H1 (cell line): ENCODE measurements at regions not wholly inside any gene's neighbourhood (a gene's known extent, or its start where the extent isn't known, plus 50 kb on each side); places are given as distances from the start of the nearest gene placed in this dataset.

Experiments
- CTCF ChIA-PET: fragments of 300-600 bp; sonication (Branson Sonifier 250); formaldehyde crosslinking; loops from one replicate; lab custom pipeline; 2021; ENCODE audit not compliant: partially characterized antibody; lab: Charles Lee
- POLR2A ChIA-PET: fragments of 300-600 bp; sonication (Branson Sonifier 250); formaldehyde crosslinking; loops from one replicate; lab custom pipeline; 2021; ENCODE audit warnings: inconsistent platforms; ENCODE audit not compliant: partially characterized antibody; lab: Charles Lee
- DNase-seq, 2 experiments: peaks; one replicate each; pipeline versions ENCODE4 v3.0.0 to v3.0.0-alpha.2; 2010 to 2022; ENCODE audit warnings: low spot score in 2 of 2, low read depth in 1 of 2, mixed read lengths in 1 of 2
- FAIRE-seq: peaks from 2 replicates; lab custom pipeline; 2011; peaks lifted over from hg19 to GRCh38; lab: Jason Lieb, UNC
- H2AFZ ChIP-seq: 2 replicates; pipeline ENCODE4 v1.8.1; 2012; ENCODE audit warnings: low read length, inconsistent platforms
- H2AK5ac ChIP-seq: 2 replicates; pipeline ENCODE4 v1.6.1; 2013; ENCODE audit warnings: low read depth, low read length
- H2BK120ac ChIP-seq: replicated peaks from 2 replicates; pipeline ENCODE3; 2013; ENCODE audit warnings: low read depth, low read length, inconsistent platforms
- H2BK12ac ChIP-seq: 2 replicates; pipeline ENCODE4 v1.6.1; 2013; ENCODE audit warnings: low read depth, low read length
- H2BK15ac ChIP-seq: 2 replicates; pipeline ENCODE4 v1.6.1; 2013; ENCODE audit warnings: low read length
- H2BK20ac ChIP-seq: 2 replicates; pipeline ENCODE4 v1.6.1; 2013; ENCODE audit warnings: low read length
- H2BK5ac ChIP-seq: 2 replicates; pipeline ENCODE4 v1.6.1; 2013; ENCODE audit warnings: low read depth, low read length
- H3K14ac ChIP-seq: 2 replicates; pipeline ENCODE4 v1.6.1; 2013; ENCODE audit warnings: inconsistent platforms; ENCODE audit not compliant: insufficient read length
- H3K18ac ChIP-seq: 2 replicates; pipeline ENCODE4 v1.6.1; 2013; ENCODE audit warnings: low read length; ENCODE audit errors: extremely low read depth
- H3K23ac ChIP-seq: 2 replicates; pipeline ENCODE4 v1.6.1; 2013; ENCODE audit warnings: inconsistent platforms; ENCODE audit not compliant: insufficient read length
- H3K23me2 ChIP-seq: 2 replicates; pipeline ENCODE4 v1.6.1; 2013; ENCODE audit warnings: low read depth, low read length
- H3K27ac ChIP-seq: 2 replicates; pipeline ENCODE4 v1.6.1; 2011; ENCODE audit warnings: low read depth, low read length, inconsistent platforms
- H3K27me3 ChIP-seq, 4 experiments: replicated peaks in 1 of 4; 1 replicate in 1 of 4; 2 replicates in 3 of 4; pipeline versions ENCODE4 v1.6.1 to v1.8.1; 2011 to 2013; ENCODE audit warnings: low read length in 3 of 4, mild to moderate bottlenecking in 3 of 4, inconsistent platforms in 2 of 4, mixed read lengths in 2 of 4, moderate library complexity in 1 of 4; ENCODE audit not compliant: control insufficient read depth in 3 of 4, insufficient read depth in 3 of 4; ENCODE audit errors: extremely low read depth in 1 of 4
- H3K36me3 ChIP-seq, 4 experiments: 2 replicates each; pipeline versions ENCODE4 v1.6.1 to v1.8.1; 2011 to 2013; ENCODE audit warnings: mild to moderate bottlenecking in 4 of 4, low read length in 3 of 4, moderate library complexity in 2 of 4, control low read depth in 1 of 4, inconsistent platforms in 1 of 4; ENCODE audit not compliant: insufficient read depth in 4 of 4, control insufficient read depth in 2 of 4
- H3K4ac ChIP-seq: replicated peaks from 2 replicates; pipeline ENCODE3; 2013; ENCODE audit warnings: low read length, low read depth, mixed read lengths, inconsistent platforms; ENCODE audit not compliant: insufficient read length
- H3K4me1 ChIP-seq, 4 experiments: replicated peaks in 1 of 4; 1 replicate in 1 of 4; 2 replicates in 3 of 4; pipeline versions ENCODE4 v1.6.1 to v1.8.1; 2011 to 2013; ENCODE audit warnings: low read length in 3 of 4, inconsistent platforms in 2 of 4, mixed read lengths in 1 of 4; ENCODE audit not compliant: insufficient read depth in 4 of 4, control insufficient read depth in 3 of 4
- H3K4me2 ChIP-seq, 2 experiments: 2 replicates each; pipeline versions ENCODE4 v1.6.1 to v1.8.1; 2011 to 2013; ENCODE audit warnings: low read depth in 2 of 2, low read length in 2 of 2, control low read depth in 1 of 2, inconsistent platforms in 1 of 2, mild to moderate bottlenecking in 1 of 2; ENCODE audit not compliant: insufficient read depth in 1 of 2
- H3K4me3 ChIP-seq, 4 experiments: fragments of 200-600, 300-600 bp in 1 of 4; sonication (generic), shearing (Covaris generic), sonication (Bioruptor Twin) in 1 of 4; 2 replicates each; pipeline versions ENCODE4 v1.5.1 to v1.8.1; 2011 to 2016; ENCODE audit warnings: low read length in 4 of 4, low read depth in 3 of 4, control low read depth in 2 of 4, inconsistent platforms in 2 of 4, mild to moderate bottlenecking in 2 of 4, mixed read lengths in 1 of 4, moderate library complexity in 1 of 4; ENCODE audit not compliant: insufficient read depth in 2 of 4; ENCODE audit errors: extremely low read depth in 1 of 4
- H3K56ac ChIP-seq: replicated peaks from 2 replicates; pipeline ENCODE3; 2013; ENCODE audit warnings: low read depth, mild to moderate bottlenecking, mixed read lengths, low read length, inconsistent platforms; ENCODE audit not compliant: insufficient read length
- H3K79me1 ChIP-seq: 2 replicates; pipeline ENCODE4 v1.6.1; 2013; ENCODE audit warnings: low read depth, low read length, control low read depth
- H3K79me2 ChIP-seq, 2 experiments: 2 replicates each; pipeline versions ENCODE4 v1.6.1 to v1.8.1; 2012 to 2013; ENCODE audit warnings: low read length in 2 of 2, mild to moderate bottlenecking in 2 of 2, inconsistent platforms in 1 of 2; ENCODE audit not compliant: insufficient read depth in 2 of 2, control insufficient read depth in 1 of 2
- H3K9ac ChIP-seq, 4 experiments: replicated peaks in 1 of 4; 1 replicate in 1 of 4; 2 replicates in 3 of 4; pipeline versions ENCODE4 v1.6.1 to v1.8.1; 2011 to 2013; ENCODE audit warnings: low read depth in 3 of 4, low read length in 3 of 4, control low read depth in 2 of 4, mild to moderate bottlenecking in 2 of 4, moderate library complexity in 2 of 4, inconsistent platforms in 1 of 4; ENCODE audit errors: extremely low read depth in 1 of 4
- H3K9me3 ChIP-seq, 2 experiments: 2 replicates each; pipeline versions ENCODE4 v1.6.1 to v1.8.1; 2012 to 2013; ENCODE audit warnings: mild to moderate bottlenecking in 2 of 2, moderate library complexity in 2 of 2, control low read depth in 1 of 2, inconsistent platforms in 1 of 2, low read depth in 1 of 2, low read length in 1 of 2, mixed read lengths in 1 of 2; ENCODE audit not compliant: insufficient read depth in 2 of 2
- H4K20me1 ChIP-seq, 2 experiments: replicated peaks in 1 of 2; 2 replicates each; pipeline versions ENCODE3 to v1.8.1; 2011 to 2013; ENCODE audit warnings: inconsistent platforms in 2 of 2, low read length in 2 of 2, mild to moderate bottlenecking in 1 of 2; ENCODE audit not compliant: insufficient read depth in 2 of 2, control insufficient read depth in 1 of 2
- H4K5ac ChIP-seq: 2 replicates; pipeline ENCODE4 v1.6.1; 2013; ENCODE audit warnings: low read length, low read depth, mixed read lengths, inconsistent platforms; ENCODE audit not compliant: insufficient read length
- H4K8ac ChIP-seq: 2 replicates; pipeline ENCODE4 v1.8.0; 2013; ENCODE audit warnings: mild to moderate bottlenecking, moderate library complexity, low read length, inconsistent platforms; ENCODE audit not compliant: insufficient read depth; ENCODE audit errors: extremely low read depth
- H4K91ac ChIP-seq: replicated peaks from 2 replicates; pipeline ENCODE3; 2013; ENCODE audit warnings: low read length, mixed read lengths, inconsistent platforms; ENCODE audit not compliant: insufficient read length
- ASH2L ChIP-seq: fragments of 200-600, 300-600 bp; sonication (generic); IDR thresholded peaks from one replicate; pipeline ENCODE4 v1.7.1; 2017; ENCODE audit warnings: low read length
- CEBPB ChIP-seq: IDR thresholded peaks from 2 replicates; pipeline ENCODE4 v1.6.1; 2012; ENCODE audit warnings: low read depth, low read length
- CREB1 ChIP-seq: IDR thresholded peaks from 2 replicates; pipeline ENCODE4 v1.6.1; 2012; ENCODE audit warnings: inconsistent platforms
- EGR1 ChIP-seq: IDR thresholded peaks from 2 replicates; pipeline ENCODE4 v1.6.1; 2011; ENCODE audit warnings: low read depth, low read length, borderline replicate concordance
- FOSL1 ChIP-seq: IDR thresholded peaks from 2 replicates; pipeline ENCODE4 v1.6.1; 2011; ENCODE audit warnings: mild to moderate bottlenecking, low read depth, low read length, moderate library complexity; ENCODE audit not compliant: insufficient read depth
- JUN ChIP-seq: IDR thresholded peaks from 2 replicates; pipeline ENCODE4 v1.6.1; 2011; ENCODE audit warnings: low read depth, mild to moderate bottlenecking, improper control_type of control experiment, low read length
- KDM4A ChIP-seq: IDR thresholded peaks from one replicate; pipeline ENCODE4 v1.7.1; 2012; ENCODE audit warnings: low read depth, mild to moderate bottlenecking, moderate library complexity, low read length, inconsistent platforms; ENCODE audit not compliant: severe bottlenecking
- NRF1 ChIP-seq: IDR thresholded peaks from 2 replicates; pipeline ENCODE4 v1.6.1; 2011; ENCODE audit warnings: mild to moderate bottlenecking, low read depth, low read length, improper control_type of control experiment
- RBBP5 ChIP-seq: IDR thresholded peaks from 2 replicates; pipeline ENCODE4 v1.7.1; 2012; ENCODE audit warnings: low read depth, mild to moderate bottlenecking, inconsistent platforms, low read length, moderate library complexity, borderline replicate concordance
- RFX5 ChIP-seq: IDR thresholded peaks from 2 replicates; pipeline ENCODE4 v1.6.1; 2011; ENCODE audit warnings: low read depth, low read length, improper control_type of control experiment, borderline replicate concordance
- SIX5 ChIP-seq: IDR thresholded peaks from 2 replicates; pipeline ENCODE4 v1.6.1; 2011; ENCODE audit warnings: mild to moderate bottlenecking, low read depth, low read length
- SP4 ChIP-seq: IDR thresholded peaks from 2 replicates; pipeline ENCODE4 v1.6.1; 2012; ENCODE audit warnings: low read length, inconsistent platforms
- SRF ChIP-seq: IDR thresholded peaks from 2 replicates; pipeline ENCODE4 v1.6.1; 2011; ENCODE audit warnings: mild to moderate bottlenecking, low read depth, low read length, moderate library complexity
- SUZ12 ChIP-seq: fragments of 200-600 bp; sonication (generic); IDR thresholded peaks from 2 replicates; pipeline ENCODE4 v1.6.1; 2012; ENCODE audit warnings: mild to moderate bottlenecking, inconsistent platforms, low read length, moderate library complexity, mixed read lengths
- TEAD4 ChIP-seq: IDR thresholded peaks from 2 replicates; pipeline ENCODE4 v1.6.1; 2012; ENCODE audit warnings: low read depth, low read length, inconsistent platforms, mixed read lengths
- WGBS, 2 experiments: shearing (Covaris generic) in 1 of 2; methylation state at CpG; one replicate each; pipeline versions ENCODE4 v1.1.6 to v1.1.7; 2013 to 2015; ENCODE audit warnings: low lambda C conversion rate in 2 of 2, mixed read lengths in 2 of 2, inconsistent platforms in 1 of 2, low coverage in 1 of 2, missing lambda C conversion rate in 1 of 2; ENCODE audit not compliant: insufficient replicate concordance in 2 of 2, insufficient coverage in 1 of 2, insufficient read length in 1 of 2; ENCODE audit errors: extremely low coverage in 1 of 2, missing lambda C conversion rate in 1 of 2; 5-methylcytosine and 5-hydroxymethylcytosine counted together
- TF ChIP-seq, protein P1 (sequence below): IDR thresholded peaks from 2 replicates; pipeline ENCODE4 v1.6.1; 2012; ENCODE audit warnings: inconsistent platforms

GRCh38 chr14:28061006-28061405, 705.6 kb upstream of the FOXG1 start:
- ChIA-PET POLR2A (no interaction called here), CTCF (interaction anchor here (0.7 to 1.1 kb wide), 2 partner anchors 43 to 51 kb away, joined by 3 to 4 read pairs; no protein-coding TSS in a partner anchor)
- no peaks in the 10 kb centered on the region for H3K79me1 ChIP-seq
- H3K4me1 ChIP-seq: no peaks in the 10 kb centered on the region
- no peak overlapping the region for H2AK5ac ChIP-seq
- no peaks in the 10 kb centered on the region for H3K79me2 ChIP-seq
- H3K14ac ChIP-seq: no peak overlapping the region
- no peak overlapping the region for H3K23ac ChIP-seq
- H3K4ac ChIP-seq: no peak overlapping the region
- no peak overlapping the region for H3K27ac ChIP-seq
- peaks cover 1% of the 10 kb centered on the region; the same call in 1 of the 2 replicates for H3K23me2 ChIP-seq
- H3K56ac ChIP-seq: no peak overlapping the region
- no peaks in the 10 kb centered on the region for H4K20me1 ChIP-seq
- H2BK5ac ChIP-seq: no peak overlapping the region
- no peak overlapping the region for H4K91ac ChIP-seq
- no peaks in the 10 kb centered on the region for H3K36me3 ChIP-seq
- H3K9ac ChIP-seq: no peak overlapping the region
- H2BK12ac ChIP-seq: no peak overlapping the region
- H2BK15ac ChIP-seq: no peak overlapping the region
- 77% methylated on average over 1 of the region's 1 CpG; no CpG with 5 or more reads in 1 of the 2 experiments for WGBS, 2 experiments
- FAIRE-seq (no peak), DNase-seq (no peak)
- no peak overlapping the region for H4K5ac ChIP-seq
- no peak overlapping the region for H4K8ac ChIP-seq
- no peaks in the 10 kb centered on the region for H3K27me3 ChIP-seq
- H3K4me3 ChIP-seq: no peak overlapping the region
- H3K9me3 ChIP-seq: no peaks in the 10 kb centered on the region
- H3K4me2 ChIP-seq: no peak overlapping the region
- no peak overlapping the region for H2BK120ac ChIP-seq
- no peak overlapping the region for H3K18ac ChIP-seq
- no peak overlapping the region for H2AFZ ChIP-seq
- no peak overlapping the region for H2BK20ac ChIP-seq
- TF ChIP-seq, protein P1, sequence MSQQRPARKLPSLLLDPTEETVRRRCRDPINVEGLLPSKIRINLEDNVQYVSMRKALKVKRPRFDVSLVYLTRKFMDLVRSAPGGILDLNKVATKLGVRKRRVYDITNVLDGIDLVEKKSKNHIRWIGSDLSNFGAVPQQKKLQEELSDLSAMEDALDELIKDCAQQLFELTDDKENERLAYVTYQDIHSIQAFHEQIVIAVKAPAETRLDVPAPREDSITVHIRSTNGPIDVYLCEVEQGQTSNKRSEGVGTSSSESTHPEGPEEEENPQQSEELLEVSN: no peak
- TF ChIP-seq CEBPB (no peak), RBBP5 (no peak), FOSL1 (no peak), KDM4A (no peak), NRF1 (no peak), EGR1 (no peak), TEAD4 (no peak), ASH2L (no peak), JUN (no peak), SUZ12 (no peak), SRF (no peak), CREB1 (no peak), SP4 (no peak), RFX5 (no peak), SIX5 (no peak)
